ENCODE measurements at regions not wholly inside any gene's neighbourhood (a gene's known extent, or its start where the extent isn't known, plus 50 kb on each side); places are given as distances from the start of the nearest gene placed in this dataset.

DNA sequence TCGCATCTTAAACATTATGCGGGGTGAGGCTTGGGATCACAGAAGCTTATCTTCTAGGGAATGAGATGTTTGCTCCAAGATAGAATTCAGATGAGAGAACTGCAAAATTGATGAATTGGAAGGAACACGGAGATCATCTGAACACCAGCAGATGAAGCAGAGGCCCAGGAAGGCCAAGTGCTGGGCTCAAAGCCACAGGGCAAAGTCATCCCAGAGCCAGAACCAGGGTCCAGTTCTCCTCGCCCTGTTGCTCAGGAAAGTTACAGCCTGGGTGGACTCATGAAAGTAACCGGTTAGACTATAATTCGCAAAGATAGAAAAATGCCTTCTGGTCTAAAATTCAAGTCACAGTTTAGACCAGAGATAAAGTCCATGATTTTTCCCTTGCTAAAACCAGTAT lies 456.1 kb upstream of the ID2 start:
- TF ChIP-seq, protein P1, sequence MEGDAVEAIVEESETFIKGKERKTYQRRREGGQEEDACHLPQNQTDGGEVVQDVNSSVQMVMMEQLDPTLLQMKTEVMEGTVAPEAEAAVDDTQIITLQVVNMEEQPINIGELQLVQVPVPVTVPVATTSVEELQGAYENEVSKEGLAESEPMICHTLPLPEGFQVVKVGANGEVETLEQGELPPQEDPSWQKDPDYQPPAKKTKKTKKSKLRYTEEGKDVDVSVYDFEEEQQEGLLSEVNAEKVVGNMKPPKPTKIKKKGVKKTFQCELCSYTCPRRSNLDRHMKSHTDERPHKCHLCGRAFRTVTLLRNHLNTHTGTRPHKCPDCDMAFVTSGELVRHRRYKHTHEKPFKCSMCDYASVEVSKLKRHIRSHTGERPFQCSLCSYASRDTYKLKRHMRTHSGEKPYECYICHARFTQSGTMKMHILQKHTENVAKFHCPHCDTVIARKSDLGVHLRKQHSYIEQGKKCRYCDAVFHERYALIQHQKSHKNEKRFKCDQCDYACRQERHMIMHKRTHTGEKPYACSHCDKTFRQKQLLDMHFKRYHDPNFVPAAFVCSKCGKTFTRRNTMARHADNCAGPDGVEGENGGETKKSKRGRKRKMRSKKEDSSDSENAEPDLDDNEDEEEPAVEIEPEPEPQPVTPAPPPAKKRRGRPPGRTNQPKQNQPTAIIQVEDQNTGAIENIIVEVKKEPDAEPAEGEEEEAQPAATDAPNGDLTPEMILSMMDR (IDR thresholded peaks at IDR 0.05): no peak
- no peak for TF ChIP-seq POLR2A (IDR thresholded peaks at IDR 0.05)
